ENCODE measurements at regions not wholly inside any gene's neighbourhood (a gene's known extent, or its start where the extent isn't known, plus 50 kb on each side); places are given as distances from the start of the nearest gene placed in this dataset.

DNA sequence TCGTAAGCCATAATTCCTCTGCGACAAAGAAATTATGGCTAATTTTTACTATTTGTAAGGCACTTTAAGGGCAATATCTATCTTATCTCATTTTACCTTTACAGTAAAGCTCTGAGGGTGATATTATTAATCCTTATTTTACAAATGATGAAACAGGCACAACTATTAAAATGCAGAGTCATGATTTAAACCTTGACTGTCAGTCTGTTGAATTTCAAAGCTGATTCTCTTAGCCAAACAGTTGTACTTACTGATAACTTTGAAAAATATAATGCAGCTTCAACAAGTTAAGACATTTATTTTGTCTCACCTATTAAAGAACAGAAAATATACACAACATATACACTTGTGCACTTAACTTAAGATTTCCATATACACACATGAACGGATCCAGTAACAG, 88.2 kb downstream of the SMPDL3A start:
- Histone ChIP-seq H3K27ac (ENCODE audit: control insufficient read depth, insufficient read depth, low read length) (no peak overlapping the region), H3K9me3 (ENCODE audit: control insufficient read depth, low read depth, low read length) (no peaks in the 10 kb centered on the region), H3K4me2 (ENCODE audit: control insufficient read depth, extremely low read depth, insufficient read depth, low read depth, low read length) (no peak overlapping the region), H3K4me1 (ENCODE audit: control insufficient read depth, extremely low read depth, insufficient read depth, low read length) (no peaks in the 10 kb centered on the region), H3K9me1 (ENCODE audit: control insufficient read depth, extremely low read depth, insufficient read depth, low read length) (no peaks in the 10 kb centered on the region), H3K36me3 (ENCODE audit: control insufficient read depth in 2 of 2, extremely low read depth in 1 of 2, insufficient read depth in 2 of 2, low read length in 2 of 2) (no peaks in the 10 kb centered on the region), H3K27me3 (ENCODE audit: control insufficient read depth, extremely low read depth, insufficient read depth, low read length) (no peaks in the 10 kb centered on the region), H2AFZ (ENCODE audit: control insufficient read depth, low read length) (no peak overlapping the region), H3K9ac (ENCODE audit: control insufficient read depth, extremely low read depth, insufficient read depth, low read length) (no peak overlapping the region), H3K4me3 (ENCODE audit: control insufficient read depth in 2 of 3, extremely low read depth in 1 of 3, insufficient read depth in 2 of 3, low read depth in 1 of 3, low read length in 3 of 3) (no peak overlapping the region), H3K79me2 (ENCODE audit: control insufficient read depth, insufficient read depth, low read length) (no peaks in the 10 kb centered on the region), H4K20me1 (ENCODE audit: control insufficient read depth, extremely low read depth, insufficient read depth, low read length) (no peaks in the 10 kb centered on the region)
- FAIRE-seq = no peak
- DNase-seq (ENCODE audit: low read depth, low spot score) = no peak
- TF ChIP-seq, protein P1, sequence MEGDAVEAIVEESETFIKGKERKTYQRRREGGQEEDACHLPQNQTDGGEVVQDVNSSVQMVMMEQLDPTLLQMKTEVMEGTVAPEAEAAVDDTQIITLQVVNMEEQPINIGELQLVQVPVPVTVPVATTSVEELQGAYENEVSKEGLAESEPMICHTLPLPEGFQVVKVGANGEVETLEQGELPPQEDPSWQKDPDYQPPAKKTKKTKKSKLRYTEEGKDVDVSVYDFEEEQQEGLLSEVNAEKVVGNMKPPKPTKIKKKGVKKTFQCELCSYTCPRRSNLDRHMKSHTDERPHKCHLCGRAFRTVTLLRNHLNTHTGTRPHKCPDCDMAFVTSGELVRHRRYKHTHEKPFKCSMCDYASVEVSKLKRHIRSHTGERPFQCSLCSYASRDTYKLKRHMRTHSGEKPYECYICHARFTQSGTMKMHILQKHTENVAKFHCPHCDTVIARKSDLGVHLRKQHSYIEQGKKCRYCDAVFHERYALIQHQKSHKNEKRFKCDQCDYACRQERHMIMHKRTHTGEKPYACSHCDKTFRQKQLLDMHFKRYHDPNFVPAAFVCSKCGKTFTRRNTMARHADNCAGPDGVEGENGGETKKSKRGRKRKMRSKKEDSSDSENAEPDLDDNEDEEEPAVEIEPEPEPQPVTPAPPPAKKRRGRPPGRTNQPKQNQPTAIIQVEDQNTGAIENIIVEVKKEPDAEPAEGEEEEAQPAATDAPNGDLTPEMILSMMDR (optimal IDR thresholded peaks at IDR 0.05 in 1 of 3, IDR thresholded peaks at IDR 0.05 in 1 of 3, conservative IDR thresholded peaks at IDR 0.05 in 1 of 3; ENCODE audit: extremely low read depth in 1 of 3, insufficient read depth in 2 of 3, low read length in 3 of 3) = no peak
- dilution Hi-C loops (cut with MboI; ENCODE audit: extremely low pct_ligation_motif_present, low sequenced_read_pairs) = no loop called here

DNA sequence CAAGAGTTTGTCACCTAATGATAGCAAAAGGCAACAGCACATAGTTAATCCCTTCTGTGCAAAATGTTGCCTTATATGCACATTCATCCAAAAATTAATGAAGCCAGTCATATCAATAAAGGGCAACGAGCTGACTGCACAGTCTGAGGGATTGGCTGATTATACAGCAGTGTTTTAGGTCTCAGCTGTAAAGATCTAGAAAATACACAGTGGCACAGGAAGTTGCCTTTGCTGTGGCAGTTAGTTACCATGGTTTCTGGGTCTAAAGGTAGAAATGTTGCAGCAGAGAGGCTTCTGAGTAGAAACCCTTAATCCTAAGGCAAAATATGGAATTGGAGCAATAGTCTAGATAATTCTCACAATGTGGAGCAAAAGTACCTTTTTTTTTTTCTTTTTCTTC, 89.7 kb downstream of the SMPDL3A start:
- no peaks in the 10 kb centered on the region for H3K4me1 ChIP-seq (ENCODE audit: control insufficient read depth, extremely low read depth, insufficient read depth, low read length)

More for the DNA sequence above, 89.7 kb downstream of the SMPDL3A start:
- DNase-seq (ENCODE audit: low read depth, low spot score) (no peak), FAIRE-seq (no peak)
- no peak for TF ChIP-seq EZH2 (IDR thresholded peaks at IDR 0.05; ENCODE audit: low read length)
- TF ChIP-seq, protein P1 (optimal IDR thresholded peaks at IDR 0.05 in 1 of 3, IDR thresholded peaks at IDR 0.05 in 1 of 3, conservative IDR thresholded peaks at IDR 0.05 in 1 of 3; ENCODE audit: extremely low read depth in 1 of 3, insufficient read depth in 2 of 3, low read length in 3 of 3) = no peak
- Histone ChIP-seq H3K9me1 (ENCODE audit: control insufficient read depth, extremely low read depth, insufficient read depth, low read length) (no peaks in the 10 kb centered on the region), H3K9ac (ENCODE audit: control insufficient read depth, extremely low read depth, insufficient read depth, low read length) (no peak overlapping the region), H4K20me1 (ENCODE audit: control insufficient read depth, extremely low read depth, insufficient read depth, low read length) (no peaks in the 10 kb centered on the region), H3K4me2 (ENCODE audit: control insufficient read depth, extremely low read depth, insufficient read depth, low read depth, low read length) (no peak overlapping the region), H3K9me3 (ENCODE audit: control insufficient read depth, low read depth, low read length) (no peaks in the 10 kb centered on the region), H3K27ac (ENCODE audit: control insufficient read depth, insufficient read depth, low read length) (no peak overlapping the region), H3K36me3 (ENCODE audit: control insufficient read depth in 2 of 2, extremely low read depth in 1 of 2, insufficient read depth in 2 of 2, low read length in 2 of 2) (no peaks in the 10 kb centered on the region), H3K79me2 (ENCODE audit: control insufficient read depth, insufficient read depth, low read length) (no peaks in the 10 kb centered on the region), H3K4me3 (ENCODE audit: control insufficient read depth in 2 of 3, extremely low read depth in 1 of 3, insufficient read depth in 2 of 3, low read depth in 1 of 3, low read length in 3 of 3) (no peak overlapping the region), H2AFZ (ENCODE audit: control insufficient read depth, low read length) (no peak overlapping the region), H3K27me3 (ENCODE audit: control insufficient read depth, extremely low read depth, insufficient read depth, low read length) (no peaks in the 10 kb centered on the region)
- dilution Hi-C loops (cut with MboI; ENCODE audit: extremely low pct_ligation_motif_present, low sequenced_read_pairs) = no loop called here

Measured in keratinocyte (primary cell).